GM21528 (cell line): ENCODE measurements at regions not wholly inside any gene's neighbourhood (a gene's known extent, or its start where the extent isn't known, plus 50 kb on each side); places are given as distances from the start of the nearest gene placed in this dataset.

ENCODE experiments used
- ATAC-seq: cut with Tn5 transposase; IDR thresholded peaks from one replicate; pipeline ENCODE4 v1.9.1; 2021; ENCODE audit warnings: mild to moderate bottlenecking, moderate library complexity; ENCODE audit not compliant: unreplicated experiment, low FRiP score

GRCh38 chr4:53821179-53821851 lies 230.0 kb upstream of the LNX1 start:
- no peak for ATAC-seq

DNA sequence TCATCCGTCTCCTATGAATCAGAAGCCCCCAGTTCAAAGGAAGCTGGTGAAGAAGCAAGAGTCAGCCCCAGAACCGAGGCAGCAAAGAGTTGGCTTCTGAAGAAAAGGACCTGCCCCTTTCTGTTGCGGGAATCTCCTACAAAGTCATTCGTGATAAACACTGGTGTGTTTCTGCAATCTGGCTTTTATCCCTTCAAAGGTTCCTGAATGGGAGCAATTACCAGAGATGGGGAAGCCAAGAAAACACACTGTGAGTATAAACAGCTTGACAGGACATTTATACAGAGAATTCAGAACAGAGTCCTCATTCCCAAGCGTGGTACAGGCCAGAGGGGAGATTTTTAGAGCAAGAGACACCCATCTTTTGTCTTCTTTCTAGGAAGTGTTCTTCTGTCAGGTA lies 226.8 kb upstream of the LNX1 start:
- no peak for ATAC-seq

DNA sequence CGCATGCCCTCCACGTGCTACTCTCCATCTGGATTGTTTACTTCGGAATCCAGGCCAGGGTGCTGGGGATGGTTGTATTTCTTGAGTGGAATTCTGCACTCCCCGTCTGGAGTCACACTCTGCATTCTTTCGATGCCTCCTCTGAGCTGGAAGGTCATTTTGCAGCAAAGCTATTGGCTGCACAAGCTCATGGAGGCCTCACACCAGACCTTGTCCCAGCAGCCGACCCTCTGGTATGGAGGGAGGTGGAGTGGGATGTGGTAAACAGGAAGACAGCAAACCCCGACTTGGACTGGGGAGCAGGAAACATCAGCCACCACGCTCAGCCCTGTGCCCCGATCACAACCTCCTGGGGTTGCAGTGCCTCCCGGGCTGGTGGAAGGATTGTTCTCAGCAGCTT lies 225.3 kb upstream of the LNX1 start:
- no peak for ATAC-seq

DNA sequence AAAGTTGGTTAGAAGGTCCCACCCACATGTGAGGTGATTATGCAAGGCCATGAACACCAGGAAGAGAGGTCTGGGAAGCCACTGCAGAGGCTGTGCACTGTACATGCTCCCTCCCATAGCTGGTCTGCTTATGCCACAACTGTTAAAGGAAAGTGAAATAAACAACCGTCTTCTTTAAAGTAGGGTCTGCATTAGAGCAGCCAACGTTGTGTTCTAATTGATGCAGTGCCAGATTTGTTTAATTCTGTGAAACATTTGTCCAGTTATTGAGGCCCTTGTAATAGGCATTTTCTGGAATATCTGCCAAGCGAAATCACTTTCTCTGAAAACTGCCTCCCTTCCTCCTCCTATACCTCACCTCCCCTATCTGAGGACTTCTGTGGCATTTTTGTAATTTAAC lies 224.0 kb upstream of the LNX1 start:
- ATAC-seq, result no peak

DNA sequence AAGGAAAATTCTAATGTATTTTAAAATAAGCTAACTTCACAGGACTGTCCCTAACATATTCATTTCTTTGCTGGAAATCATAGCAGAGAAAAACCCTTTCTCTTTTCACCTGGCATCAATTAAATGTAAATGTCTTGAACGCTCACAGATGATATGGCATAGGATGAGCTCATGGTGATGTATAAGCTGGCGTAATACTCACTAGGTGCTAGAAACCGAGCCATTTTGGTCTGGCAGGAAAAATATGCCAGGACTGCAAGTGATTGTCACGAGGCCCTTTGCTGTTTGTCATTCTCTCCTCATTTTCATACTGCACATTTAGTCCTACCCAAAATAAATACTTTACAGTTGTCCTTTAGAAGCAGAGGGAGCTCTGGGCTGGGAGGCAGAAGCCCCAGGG lies 222.7 kb upstream of the LNX1 start:
- ATAC-seq, result no peak

DNA sequence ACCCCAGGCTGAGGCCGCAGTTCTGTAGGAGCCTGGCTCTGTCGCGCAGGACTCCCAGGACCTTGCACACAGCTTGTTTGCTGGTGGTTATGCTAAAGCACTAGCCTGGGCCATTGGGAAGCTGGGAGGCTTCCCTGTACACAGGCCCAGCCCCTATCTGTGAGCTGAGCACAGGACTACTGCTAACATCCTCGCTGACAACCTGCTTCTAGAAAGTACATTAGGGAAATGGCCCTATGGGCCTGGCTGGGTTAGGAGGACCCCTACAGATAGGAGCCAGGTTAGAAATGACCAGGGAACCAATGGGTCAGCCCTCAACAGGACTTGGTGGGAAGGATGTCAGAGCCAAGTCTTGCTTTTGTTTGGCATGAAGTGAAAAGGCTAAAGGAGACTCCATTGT lies 219.4 kb upstream of the LNX1 start:
- no peak for ATAC-seq

DNA sequence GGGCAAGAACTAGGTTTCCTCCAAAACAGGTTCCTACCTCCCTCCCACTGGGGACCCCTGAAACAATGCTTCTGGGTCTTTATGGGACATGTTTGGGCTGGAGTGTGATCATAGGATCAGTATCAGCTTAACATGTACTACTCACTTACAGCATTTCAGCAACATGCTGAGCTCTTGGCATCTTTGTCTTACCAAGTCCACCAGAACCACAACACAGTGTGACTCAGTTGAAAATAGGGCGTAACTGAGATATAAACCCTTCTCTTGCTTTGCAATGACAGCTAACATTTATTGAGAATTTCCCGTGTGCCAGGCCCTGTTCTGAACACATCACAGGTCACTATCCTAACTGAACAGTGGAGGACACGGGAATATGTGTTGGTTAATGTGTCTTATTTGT lies 218.5 kb upstream of the LNX1 start:
- ATAC-seq, result no peak

GRCh38 chr4:53805291-53805690 lies 214.0 kb upstream of the LNX1 start:
- ATAC-seq, result no peak

- no peak for ATAC-seq
Measured at GRCh38 chr4:53804719-53805118, 213.4 kb upstream of the LNX1 start.

DNA sequence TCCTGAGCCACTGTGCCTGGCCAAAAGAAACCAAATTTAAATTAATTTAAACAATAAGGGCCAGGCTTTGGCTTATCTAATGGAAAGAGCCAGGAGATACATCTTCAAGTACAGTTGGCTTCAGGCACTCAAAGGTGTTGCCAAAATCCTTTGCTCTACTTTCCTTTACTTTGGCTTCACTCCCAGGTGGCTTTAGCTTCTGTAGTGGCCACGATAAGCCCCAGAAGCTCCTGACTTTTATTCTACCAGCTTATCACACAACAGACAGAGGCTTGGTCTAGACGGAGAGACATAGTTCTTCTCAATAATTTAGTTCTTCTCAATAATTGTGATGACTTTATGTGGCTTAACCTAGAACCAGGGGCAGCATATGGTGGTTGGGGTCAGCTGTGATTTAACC lies 211.2 kb upstream of the LNX1 start:
- ATAC-seq, result no peak

- no peak for ATAC-seq
Measured at GRCh38 chr4:53801373-53801772, 210.1 kb upstream of the LNX1 start.

DNA sequence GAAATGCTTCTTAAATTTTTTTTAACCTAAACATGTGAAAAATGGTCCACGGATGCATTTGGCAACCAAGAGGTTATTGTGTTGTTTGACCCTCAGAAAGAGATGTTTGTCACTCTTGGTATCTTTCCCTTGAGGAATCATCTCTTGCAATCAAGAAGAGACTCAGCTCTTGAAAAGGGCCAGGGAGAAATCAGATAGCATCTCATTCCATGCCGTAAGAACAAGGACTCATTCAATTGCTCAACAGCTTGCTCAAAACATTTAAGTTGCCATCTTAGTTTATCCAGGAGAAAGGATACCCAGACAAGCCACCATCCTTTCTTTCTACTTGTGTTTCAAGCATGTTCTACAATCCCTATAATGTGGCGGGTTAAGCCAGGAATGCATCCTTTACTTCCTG lies 209.5 kb upstream of the LNX1 start:
- ATAC-seq, result no peak

DNA sequence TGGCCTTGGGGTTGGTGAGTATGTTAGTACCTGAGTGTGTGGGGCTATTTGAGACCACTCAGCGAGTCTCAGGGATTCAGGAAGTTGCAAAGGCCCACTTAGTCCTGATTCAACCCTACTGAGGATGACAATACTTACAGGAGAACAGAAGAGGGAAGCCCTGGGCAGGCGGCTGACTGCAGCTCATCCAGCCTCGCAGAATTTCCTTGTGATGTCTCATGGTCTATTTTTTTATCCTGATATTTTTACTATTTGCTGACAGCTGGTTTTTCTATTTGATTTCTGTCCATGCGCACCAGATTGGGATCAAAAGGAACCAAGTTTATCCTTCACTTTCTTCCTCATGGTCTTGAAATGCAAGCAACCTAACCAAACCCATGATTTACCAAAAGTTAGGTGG lies 201.8 kb upstream of the LNX1 start:
- ATAC-seq, result no peak

DNA sequence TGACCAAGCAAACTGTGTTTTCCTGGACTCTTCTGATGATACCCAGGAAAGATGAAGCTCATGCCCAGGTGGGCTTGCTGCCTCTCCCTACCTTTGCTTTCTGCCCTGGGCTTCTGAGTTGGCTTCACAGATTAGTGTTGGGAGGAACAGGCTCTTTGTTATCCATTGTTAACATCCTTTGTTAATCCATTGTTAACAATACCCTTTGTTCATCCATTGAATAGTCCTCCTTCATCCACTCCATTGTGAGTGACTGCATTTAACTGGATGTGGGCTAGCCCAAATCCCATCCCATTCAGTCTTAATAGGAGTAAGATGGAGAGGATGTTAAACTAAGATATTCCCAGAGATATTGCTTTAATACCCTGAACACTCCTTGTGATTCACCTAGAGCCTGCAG lies 199.0 kb upstream of the LNX1 start:
- no peak for ATAC-seq

DNA sequence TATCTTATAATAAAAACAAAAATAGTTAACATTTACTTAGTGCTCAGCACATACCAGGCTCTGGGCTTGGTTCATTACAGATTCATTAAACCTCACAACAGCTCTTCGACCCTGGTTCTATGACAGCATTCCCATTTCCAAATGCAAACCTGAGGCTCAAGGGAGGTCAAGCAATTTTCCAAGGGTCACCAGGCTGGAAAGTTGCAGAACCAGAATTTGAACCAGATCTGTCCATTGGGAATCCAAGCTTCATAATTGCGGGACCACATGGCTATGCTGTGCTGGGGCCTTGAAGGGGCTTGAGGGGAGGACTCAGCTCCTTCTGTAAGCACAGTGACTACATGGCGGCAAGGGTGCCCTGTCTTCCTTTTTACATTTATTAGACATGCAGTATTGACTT lies 197.3 kb upstream of the LNX1 start:
- ATAC-seq, result no peak

GRCh38 chr4:53788011-53788410 lies 196.7 kb upstream of the LNX1 start:
- no peak for ATAC-seq

- no peak for ATAC-seq
Measured at GRCh38 chr4:53786632-53787031, 195.3 kb upstream of the LNX1 start.

GRCh38 chr4:53785996-53786395 lies 194.7 kb upstream of the LNX1 start:
- ATAC-seq, result no peak

GRCh38 chr4:53784112-53784511 lies 192.8 kb upstream of the LNX1 start:
- ATAC-seq, result no peak

- no peak for ATAC-seq
Measured at GRCh38 chr4:53783208-53783859, 192.0 kb upstream of the LNX1 start.

GRCh38 chr4:53782458-53782845 lies 191.2 kb upstream of the LNX1 start:
- no peak for ATAC-seq

GRCh38 chr4:53781629-53782457 lies 190.6 kb upstream of the LNX1 start:
- no peak for ATAC-seq
